ENCODE measurements at regions not wholly inside any gene's neighbourhood (a gene's known extent, or its start where the extent isn't known, plus 50 kb on each side); places are given as distances from the start of the nearest gene placed in this dataset.

- Mint-ChIP-seq H3K9me3 (ENCODE audit: unreplicated experiment) (no peaks in the 10 kb centered on the region), H3K27me3 (ENCODE audit: unreplicated experiment) (peaks cover 5% of the 10 kb centered on the region), H3K4me1 (ENCODE audit: unreplicated experiment) (no peaks in the 10 kb centered on the region), H3K27ac (ENCODE audit: unreplicated experiment) (no peak overlapping the region), H3K4me3 (ENCODE audit: unreplicated experiment) (no peak overlapping the region), H3K36me3 (ENCODE audit: low read depth, unreplicated experiment) (no peaks in the 10 kb centered on the region)
- no peak for TF ChIP-seq CTCF (IDR thresholded peaks at IDR 0.05; ENCODE audit: unreplicated experiment)
- DNase-seq (ENCODE audit: low spot score), result no peak
These were observed 305.4 kb downstream of the BCL11B start for GRCh38 chr14:98966475-98967162.

GRCh38 chr14:98974113-98974512 is 297.9 kb downstream of the BCL11B start:
- Mint-ChIP-seq H3K4me3 (ENCODE audit: unreplicated experiment) (no peak overlapping the region), H3K27me3 (ENCODE audit: unreplicated experiment) (peaks cover 2% of the 10 kb centered on the region), H3K4me1 (ENCODE audit: unreplicated experiment) (no peaks in the 10 kb centered on the region), H3K27ac (ENCODE audit: unreplicated experiment) (no peak overlapping the region), H3K9me3 (ENCODE audit: unreplicated experiment) (no peaks in the 10 kb centered on the region), H3K36me3 (ENCODE audit: low read depth, unreplicated experiment) (no peaks in the 10 kb centered on the region)
- no peak for DNase-seq (ENCODE audit: low spot score)
- TF ChIP-seq CTCF (IDR thresholded peaks at IDR 0.05; ENCODE audit: unreplicated experiment), result no peak

- no peak for TF ChIP-seq CTCF (IDR thresholded peaks at IDR 0.05; ENCODE audit: unreplicated experiment)
- Mint-ChIP-seq H3K27me3 (ENCODE audit: unreplicated experiment) (peaks cover 2% of the 10 kb centered on the region), H3K4me3 (ENCODE audit: unreplicated experiment) (no peak overlapping the region), H3K9me3 (ENCODE audit: unreplicated experiment) (no peaks in the 10 kb centered on the region), H3K27ac (ENCODE audit: unreplicated experiment) (no peak overlapping the region), H3K36me3 (ENCODE audit: low read depth, unreplicated experiment) (no peaks in the 10 kb centered on the region), H3K4me1 (ENCODE audit: unreplicated experiment) (no peaks in the 10 kb centered on the region)
- DNase-seq (ENCODE audit: low spot score), result no peak
These were observed 295.7 kb downstream of the BCL11B start for GRCh38 chr14:98976271-98976670.

- no peak for TF ChIP-seq CTCF (IDR thresholded peaks at IDR 0.05; ENCODE audit: unreplicated experiment)
- H3K36me3 Mint-ChIP-seq (ENCODE audit: low read depth, unreplicated experiment), result no peaks in the 10 kb centered on the region
- H3K4me1 Mint-ChIP-seq (ENCODE audit: unreplicated experiment), result peaks cover 1% of the 10 kb centered on the region
- no peaks in the 10 kb centered on the region for H3K9me3 Mint-ChIP-seq (ENCODE audit: unreplicated experiment)
- peaks cover 2% of the 10 kb centered on the region for H3K27me3 Mint-ChIP-seq (ENCODE audit: unreplicated experiment)
- H3K4me3 Mint-ChIP-seq (ENCODE audit: unreplicated experiment), result no peak overlapping the region
- DNase-seq (ENCODE audit: low spot score), result no peak
- no peak overlapping the region for H3K27ac Mint-ChIP-seq (ENCODE audit: unreplicated experiment)
These were observed 294.5 kb downstream of the BCL11B start for GRCh38 chr14:98977451-98977850.

GRCh38 chr14:98982986-98983385 is 289.0 kb downstream of the BCL11B start:
- no peak for TF ChIP-seq CTCF (IDR thresholded peaks at IDR 0.05; ENCODE audit: unreplicated experiment)
- Mint-ChIP-seq H3K4me3 (ENCODE audit: unreplicated experiment) (no peak overlapping the region), H3K27ac (ENCODE audit: unreplicated experiment) (no peak overlapping the region), H3K36me3 (ENCODE audit: low read depth, unreplicated experiment) (no peaks in the 10 kb centered on the region), H3K4me1 (ENCODE audit: unreplicated experiment) (peaks cover 6% of the 10 kb centered on the region), H3K27me3 (ENCODE audit: unreplicated experiment) (peaks cover 3% of the 10 kb centered on the region), H3K9me3 (ENCODE audit: unreplicated experiment) (no peaks in the 10 kb centered on the region)
- DNase-seq (ENCODE audit: low spot score), result no peak
